Sigmoid colon (tissue), 6 donors: ENCODE measurements at regions not wholly inside any gene's neighbourhood (a gene's known extent, or its start where the extent isn't known, plus 50 kb on each side); places are given as distances from the start of the nearest gene placed in this dataset.

Experiments used
- DNase-seq: peaks from one replicate; pipeline ENCODE4 v3.0.0-alpha.2; 2019
- H3K27ac ChIP-seq, 4 donors: fragments of 200-600 bp; sonication (generic); one replicate each; pipeline ENCODE4 v1.5.1; 2016 to 2019; ENCODE audit warnings: mild to moderate bottlenecking in 1 of 4
- H3K27me3 ChIP-seq, 3 donors: fragments of 200-600 bp; sonication (generic); one replicate each; pipeline ENCODE4 v1.5.1; 2019; ENCODE audit warnings: mild to moderate bottlenecking in 1 of 3
- H3K36me3 ChIP-seq, 4 donors: fragments of 200-600 bp; sonication (generic); one replicate each; pipeline ENCODE4 v1.5.1; 2016 to 2019
- H3K4me1 ChIP-seq, 4 donors: fragments of 200-600 bp; sonication (generic); one replicate each; pipeline ENCODE4 v1.5.1; 2017 to 2019
- H3K4me3 ChIP-seq, 4 donors: fragments of 200-600 bp; sonication (generic); one replicate each; pipeline ENCODE4 v1.5.1; 2017 to 2019; ENCODE audit warnings: mild to moderate bottlenecking in 2 of 4, moderate library complexity in 1 of 4
- H3K9me3 ChIP-seq, 4 donors: fragments of 200-600 bp in 3 of 4; sonication (generic) in 3 of 4; one replicate each; pipeline versions ENCODE4 v1.5.1 to v1.6.1; 2013 to 2019
- EP300 ChIP-seq, 4 donors: sonication (generic); formaldehyde crosslinking; IDR thresholded peaks; one replicate each; pipeline ENCODE4 v1.6.1; 2017; ENCODE audit warnings: antibody characterized with exemption in 4 of 4
- POLR2A ChIP-seq, 2 donors: fragments of 450-650 bp; IDR thresholded peaks; one replicate each; pipeline ENCODE4 v1.6.1; 2016; ENCODE audit warnings: antibody characterized with exemption in 2 of 2, mild to moderate bottlenecking in 2 of 2, moderate library complexity in 2 of 2
- POLR2AphosphoS5 ChIP-seq, 4 donors: sonication (generic); formaldehyde crosslinking; IDR thresholded peaks; one replicate each; pipeline ENCODE4 v1.6.1; 2017; ENCODE audit warnings: antibody characterized with exemption in 4 of 4
- WGBS, 2 donors: extraction: QIAGEN DNeasy Blood & Tissue Kit; methylation state at CpG; one replicate each; pipeline ENCODE4 v1.1.7; 2013; 5-methylcytosine and 5-hydroxymethylcytosine counted together
- intact Hi-C: fragments of 100-400 bp; cut with DNase I; formaldehyde crosslinking; loops from one replicate; pipeline ENCODE4 v1.15.1; 2023
- TF ChIP-seq, protein P1 (sequence below), 4 experiments: fragments of 450-650 bp in 3 of 4; fragments of 200-600 bp in 1 of 4; IDR thresholded peaks; one replicate each; pipeline ENCODE4 v1.5.1; 2016 to 2019; ENCODE audit warnings: antibody characterized with exemption in 4 of 4, mild to moderate bottlenecking in 3 of 4, moderate library complexity in 2 of 4
- donor health status: healthy with polysubstance abuse.
- donor health status: healthy.

DNA sequence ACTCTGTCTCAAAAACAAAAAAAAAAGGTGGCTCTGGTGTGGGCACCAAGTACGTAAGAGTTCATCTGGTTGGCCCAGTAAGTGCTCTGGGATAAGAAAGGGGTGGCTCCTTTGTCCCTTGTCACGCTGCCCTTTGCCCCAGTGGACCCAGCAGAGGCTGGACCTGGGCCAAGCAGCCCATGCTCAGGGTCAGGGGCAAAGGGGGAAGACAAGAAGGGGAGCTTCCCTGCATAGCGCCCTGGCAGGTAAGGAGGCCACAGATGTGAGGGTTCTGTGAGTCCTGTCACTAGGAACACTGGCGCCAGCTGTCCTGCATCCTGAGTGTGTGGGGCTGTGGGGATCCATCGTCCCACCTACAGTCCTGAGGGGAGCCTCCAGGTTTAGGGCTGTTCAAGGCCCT is 65.3 kb downstream of the GADD45G start:
- no peaks in the 10 kb centered on the region for H3K27me3 ChIP-seq
- H3K36me3 ChIP-seq: no peaks in the 10 kb centered on the region
- no peak for DNase-seq
- 51 to 85% methylated on average over 5 of the region's 5 CpGs for WGBS, 2 donors
- H3K9me3 ChIP-seq: no peaks in the 10 kb centered on the region
- H3K27ac ChIP-seq: no peak overlapping the region
- intact Hi-C loops: no loop called here
- H3K4me1 ChIP-seq: peaks cover 0 to 6% (median 2%) of the 10 kb centered on the region in 4 donors
- H3K4me3 ChIP-seq: no peak overlapping the region
- TF ChIP-seq POLR2AphosphoS5 (IDR thresholded peaks at IDR 0.05) (no peak), POLR2A (IDR thresholded peaks at IDR 0.05) (no peak), EP300 (IDR thresholded peaks at IDR 0.05) (no peak)
- TF ChIP-seq, protein P1, sequence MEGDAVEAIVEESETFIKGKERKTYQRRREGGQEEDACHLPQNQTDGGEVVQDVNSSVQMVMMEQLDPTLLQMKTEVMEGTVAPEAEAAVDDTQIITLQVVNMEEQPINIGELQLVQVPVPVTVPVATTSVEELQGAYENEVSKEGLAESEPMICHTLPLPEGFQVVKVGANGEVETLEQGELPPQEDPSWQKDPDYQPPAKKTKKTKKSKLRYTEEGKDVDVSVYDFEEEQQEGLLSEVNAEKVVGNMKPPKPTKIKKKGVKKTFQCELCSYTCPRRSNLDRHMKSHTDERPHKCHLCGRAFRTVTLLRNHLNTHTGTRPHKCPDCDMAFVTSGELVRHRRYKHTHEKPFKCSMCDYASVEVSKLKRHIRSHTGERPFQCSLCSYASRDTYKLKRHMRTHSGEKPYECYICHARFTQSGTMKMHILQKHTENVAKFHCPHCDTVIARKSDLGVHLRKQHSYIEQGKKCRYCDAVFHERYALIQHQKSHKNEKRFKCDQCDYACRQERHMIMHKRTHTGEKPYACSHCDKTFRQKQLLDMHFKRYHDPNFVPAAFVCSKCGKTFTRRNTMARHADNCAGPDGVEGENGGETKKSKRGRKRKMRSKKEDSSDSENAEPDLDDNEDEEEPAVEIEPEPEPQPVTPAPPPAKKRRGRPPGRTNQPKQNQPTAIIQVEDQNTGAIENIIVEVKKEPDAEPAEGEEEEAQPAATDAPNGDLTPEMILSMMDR (IDR thresholded peaks at IDR 0.05): no peak

DNA sequence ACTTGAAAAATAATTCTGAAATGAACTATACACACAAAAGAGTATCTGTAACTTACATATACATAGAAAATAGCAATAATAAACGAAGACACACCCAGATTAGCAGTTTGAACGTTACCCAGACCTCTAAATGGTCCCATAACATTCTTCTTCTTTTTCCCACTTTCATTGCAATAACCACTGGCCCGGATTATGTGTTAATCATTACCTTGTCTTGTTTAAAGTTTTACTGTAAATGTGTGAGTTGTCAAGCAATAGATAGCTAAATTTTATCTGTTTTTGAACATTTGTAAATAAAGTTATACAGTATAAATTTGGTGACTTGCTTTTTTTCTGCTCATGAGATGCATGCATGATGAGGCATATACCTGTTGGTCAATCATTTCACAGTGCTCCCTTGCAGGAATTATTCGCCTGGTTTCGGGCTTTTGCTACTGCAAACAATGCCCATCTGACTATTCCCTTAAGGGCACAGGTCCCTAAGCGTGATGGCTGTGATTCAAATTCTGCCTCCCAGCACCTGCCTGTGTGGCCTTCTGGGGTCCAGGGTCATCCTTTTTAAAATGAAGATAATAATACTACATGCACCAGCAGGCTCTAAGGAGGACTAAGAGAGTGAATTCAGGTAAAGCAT is 66.1 kb downstream of the GADD45G start:
- Histone ChIP-seq H3K27me3 (no peaks in the 10 kb centered on the region), H3K36me3 (no peaks in the 10 kb centered on the region), H3K4me1 (peaks cover 0 to 14% (median 9%) of the 10 kb centered on the region in 4 donors), H3K9me3 (no peaks in the 10 kb centered on the region), H3K4me3 (no peak overlapping the region), H3K27ac (no peak overlapping the region)
- no peak for TF ChIP-seq POLR2A (IDR thresholded peaks at IDR 0.05)
- TF ChIP-seq, protein P1 (IDR thresholded peaks at IDR 0.05): no peak
- TF ChIP-seq EP300 (IDR thresholded peaks at IDR 0.05): no peak
- no peak for TF ChIP-seq POLR2AphosphoS5 (IDR thresholded peaks at IDR 0.05)
- intact Hi-C loops: no loop called here
- WGBS, 2 donors: 19 to 63% methylated on average over 6 of the region's 6 CpGs
- DNase-seq: no peak

DNA sequence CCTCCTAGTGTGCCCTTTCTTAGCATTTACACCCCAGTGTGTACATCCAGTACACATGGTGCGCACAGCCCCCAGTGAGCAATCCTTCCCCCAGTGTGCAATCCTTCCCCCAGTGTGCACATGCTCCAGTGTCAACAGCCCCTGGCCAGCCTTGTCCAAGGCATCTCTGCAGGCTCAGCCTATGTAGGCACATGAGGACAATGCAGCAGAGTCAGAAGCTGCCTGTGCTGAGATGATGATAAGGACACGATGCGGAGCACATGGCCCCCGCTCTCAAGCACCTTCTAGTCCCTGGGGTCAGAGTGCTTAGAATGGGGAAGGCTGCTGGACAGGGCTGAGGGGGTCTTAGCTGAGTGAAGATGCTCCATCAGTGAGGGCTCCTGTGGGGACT is 69.8 kb downstream of the GADD45G start:
- no peaks in the 10 kb centered on the region for H3K9me3 ChIP-seq
- H3K4me1 ChIP-seq: peaks cover 0 to 37% (median 16%) of the 10 kb centered on the region in 4 donors
- no peak overlapping the region for H3K4me3 ChIP-seq
- intact Hi-C loops: no loop called here
- 65 to 83% methylated on average over 4 of the region's 4 CpGs for WGBS, 2 donors
- TF ChIP-seq, protein P1 (IDR thresholded peaks at IDR 0.05): no peak
- TF ChIP-seq POLR2A (IDR thresholded peaks at IDR 0.05): no peak
- TF ChIP-seq POLR2AphosphoS5 (IDR thresholded peaks at IDR 0.05): no peak
- TF ChIP-seq EP300 (IDR thresholded peaks at IDR 0.05): no peak
- no peaks in the 10 kb centered on the region for H3K36me3 ChIP-seq
- no peak overlapping the region for H3K27ac ChIP-seq
- no peaks in the 10 kb centered on the region for H3K27me3 ChIP-seq
- DNase-seq: no peak

DNA sequence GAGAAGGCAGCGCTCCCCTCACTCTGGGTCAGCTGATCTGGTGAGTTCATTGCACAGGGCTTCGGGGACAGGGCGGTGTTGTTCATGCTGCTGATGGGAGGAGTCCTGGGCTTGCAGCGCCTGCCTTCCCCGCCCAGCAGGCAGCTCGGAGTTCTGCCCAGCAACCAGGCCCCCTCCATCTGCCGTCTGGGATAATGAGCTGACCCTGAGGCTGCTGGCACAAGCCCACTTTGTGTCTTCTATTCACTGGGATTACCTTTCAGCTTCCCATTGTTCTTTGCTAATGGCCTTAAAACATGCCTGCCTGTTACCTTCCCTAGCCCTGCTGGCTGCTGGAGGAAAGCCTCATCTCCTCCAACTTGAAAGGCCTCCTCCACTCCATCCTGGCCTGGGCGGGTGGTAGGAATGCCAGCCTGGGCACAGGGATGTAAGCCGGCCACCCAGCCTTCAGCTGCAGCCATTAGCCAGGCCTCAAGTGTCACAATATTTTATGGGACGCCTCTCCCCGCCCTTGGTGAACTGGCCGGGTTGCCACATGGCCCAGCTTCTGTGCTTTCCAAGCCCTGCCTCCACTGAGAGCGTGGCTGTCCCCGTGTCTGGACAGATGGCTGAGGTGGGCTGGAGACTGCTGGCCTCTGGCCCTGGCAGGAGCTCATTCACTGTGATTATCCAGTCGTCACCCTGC is 70.4 kb downstream of the GADD45G start:
- WGBS, 2 donors: 15 to 65% methylated on average over 15 of the region's 15 CpGs
- no peaks in the 10 kb centered on the region for H3K9me3 ChIP-seq
- peaks cover 0 to 37% (median 16%) of the 10 kb centered on the region in 4 donors for H3K4me1 ChIP-seq
- H3K4me3 ChIP-seq: no peak overlapping the region
- intact Hi-C loops: no loop called here
- DNase-seq: no peak
- no peaks in the 10 kb centered on the region for H3K36me3 ChIP-seq
- no peak overlapping the region for H3K27ac ChIP-seq
- no peaks in the 10 kb centered on the region for H3K27me3 ChIP-seq
- TF ChIP-seq, protein P1 (IDR thresholded peaks at IDR 0.05): no peak
- TF ChIP-seq POLR2A (IDR thresholded peaks at IDR 0.05): no peak
- TF ChIP-seq EP300 (IDR thresholded peaks at IDR 0.05): no peak
- TF ChIP-seq POLR2AphosphoS5 (IDR thresholded peaks at IDR 0.05): no peak
